Stimulated activated CD8-positive, alpha-beta memory T cell treated with anti-CD3 and anti-CD28 coated beads, Interleukin-4, amount 100 ng/mL, for 24 hours (primary cell): ENCODE measurements at regions not wholly inside any gene's neighbourhood (a gene's known extent, or its start where the extent isn't known, plus 50 kb on each side); places are given as distances from the start of the nearest gene placed in this dataset.

Source experiments
- DNase-seq: peaks from one replicate; pipeline ENCODE4 v3.0.0-alpha.2; 2020; ENCODE audit warnings: low read depth

- no peak for DNase-seq
These were observed 90.2 kb upstream of the CDH4 start for GRCh38 chr20:61161726-61162390.

- DNase-seq = no peak
These were observed 89.6 kb upstream of the CDH4 start for GRCh38 chr20:61162451-61162850.

DNA sequence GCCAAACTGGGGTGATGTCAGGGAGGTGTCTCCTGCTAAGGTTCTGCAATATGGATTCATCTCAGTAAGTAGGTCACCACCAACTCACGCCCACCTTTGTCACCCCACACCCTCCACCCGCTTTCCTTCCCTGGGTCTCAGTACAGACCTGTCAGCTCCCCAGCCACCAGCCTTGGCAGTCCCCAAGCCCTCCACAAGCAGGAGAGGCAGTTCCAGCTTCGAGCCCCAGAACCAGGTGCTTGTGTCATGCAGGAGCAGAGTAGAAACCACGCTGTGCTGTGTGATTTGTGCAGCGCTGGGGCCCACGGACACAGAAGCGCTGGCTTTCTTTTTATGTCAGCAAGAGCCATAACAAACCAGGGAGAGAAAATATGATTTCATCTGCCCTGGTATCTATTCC is 89.0 kb upstream of the CDH4 start:
- no peak for DNase-seq

- no peak for DNase-seq
These were observed 85.7 kb upstream of the CDH4 start for GRCh38 chr20:61166324-61166723.

GRCh38 chr20:61168605-61169004 is 83.5 kb upstream of the CDH4 start:
- DNase-seq = no peak

DNA sequence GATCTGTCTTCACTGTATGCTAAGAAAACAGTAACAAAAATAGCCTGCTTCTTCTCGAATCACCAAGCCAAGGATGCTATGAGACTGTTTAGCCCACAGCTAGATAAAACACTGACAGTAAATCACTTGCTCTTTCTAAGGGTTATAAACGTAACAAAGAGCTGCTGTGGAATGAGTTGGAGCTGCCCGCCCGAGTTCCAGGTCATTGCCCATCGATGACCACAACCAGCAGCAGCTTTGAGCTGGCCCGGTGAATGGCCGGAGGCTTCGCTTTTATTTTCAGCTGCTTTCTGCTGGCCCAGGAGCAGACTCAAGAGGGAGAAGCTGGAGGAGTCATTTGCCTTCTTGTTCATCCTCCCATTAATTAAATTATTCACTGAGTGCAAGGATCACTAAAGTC is 82.2 kb upstream of the CDH4 start:
- DNase-seq = no peak

DNA sequence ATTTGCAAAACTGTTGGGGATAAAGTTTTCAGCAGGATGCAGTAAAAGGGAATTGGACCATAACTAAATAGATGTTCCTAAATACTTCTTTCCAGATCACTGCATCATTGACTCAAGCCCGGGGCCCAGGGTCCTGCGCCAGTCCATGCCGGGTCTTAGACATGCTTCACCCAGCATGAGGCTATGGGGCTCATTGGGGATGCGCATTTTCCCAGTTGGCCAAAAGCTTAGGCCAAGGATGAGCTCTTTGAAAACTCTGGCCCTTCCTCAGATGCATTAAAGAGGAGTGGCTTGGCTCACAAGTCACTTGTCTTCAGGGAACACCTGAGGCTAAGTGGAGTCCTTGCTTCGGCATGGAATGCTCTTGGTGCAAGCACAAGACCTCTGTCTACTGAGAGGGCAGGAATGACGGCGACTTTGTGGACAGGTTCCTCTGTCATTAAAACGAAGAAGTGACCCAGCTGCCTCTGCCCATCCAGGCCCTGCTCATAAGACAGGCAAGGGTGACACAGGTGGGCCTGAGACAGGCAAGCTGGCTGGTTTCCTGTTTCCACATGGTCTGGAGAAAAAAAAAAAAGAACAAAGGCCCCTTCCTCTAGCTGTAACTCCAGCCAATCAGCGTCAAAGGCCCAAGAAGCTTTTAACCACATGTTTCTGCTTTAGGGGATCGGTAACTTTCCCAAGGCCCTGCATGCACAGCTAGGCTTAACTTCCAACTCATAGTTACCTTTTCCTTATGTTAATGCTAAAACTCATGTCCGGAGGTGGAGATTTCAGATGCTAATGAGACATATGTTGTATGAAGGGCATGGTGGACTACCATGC is 81.4 kb upstream of the CDH4 start:
- no peak for DNase-seq

DNA sequence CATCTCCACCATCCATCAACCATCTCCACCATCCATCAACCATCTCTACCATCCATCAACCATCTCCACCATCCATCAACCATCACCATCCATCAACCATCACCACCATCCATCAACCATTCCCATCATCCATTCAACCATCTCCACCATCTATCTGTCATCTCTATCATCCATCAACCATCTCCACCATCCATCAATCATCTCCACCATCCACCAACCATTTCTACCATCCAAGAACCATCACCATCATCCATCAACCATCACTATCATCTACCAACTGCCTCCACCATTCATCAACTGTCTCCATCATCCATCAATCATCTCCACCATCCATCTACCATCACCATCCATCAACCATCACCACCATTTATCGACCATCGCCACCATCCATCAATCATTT is 78.8 kb upstream of the CDH4 start:
- no peak for DNase-seq

GRCh38 chr20:61173961-61174725 is 77.9 kb upstream of the CDH4 start:
- DNase-seq = no peak

GRCh38 chr20:61176874-61177273 is 75.2 kb upstream of the CDH4 start:
- no peak for DNase-seq

DNA sequence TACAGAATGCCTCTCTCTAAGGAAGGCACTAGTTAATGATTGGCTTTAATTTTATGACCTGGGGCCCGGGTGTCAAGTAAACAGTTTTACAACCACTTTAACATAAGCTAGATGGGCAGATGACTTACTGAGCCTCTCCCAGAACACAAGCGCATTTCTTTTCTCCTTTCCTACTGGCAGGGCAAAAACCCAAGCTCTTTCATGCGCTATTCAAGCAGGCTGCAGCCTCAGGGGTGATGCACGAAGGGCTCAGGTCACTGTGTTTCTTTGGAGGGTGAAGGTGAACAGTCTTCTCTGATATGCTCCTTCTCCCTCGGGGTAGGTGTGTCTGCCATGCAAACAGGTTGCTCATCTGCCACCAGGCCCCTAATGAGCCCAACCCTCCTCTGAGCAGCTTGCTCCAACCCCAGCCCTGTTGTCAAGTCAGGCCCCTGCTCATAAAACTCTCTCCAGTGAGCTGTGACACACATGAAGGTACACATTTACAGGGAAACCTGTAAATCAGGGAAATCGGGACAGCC is 73.5 kb upstream of the CDH4 start:
- no peak for DNase-seq

- no peak for DNase-seq
These were observed 67.9 kb upstream of the CDH4 start for GRCh38 chr20:61184194-61184593.

GRCh38 chr20:61185181-61185580 is 66.9 kb upstream of the CDH4 start:
- no peak for DNase-seq

GRCh38 chr20:61185841-61186601 is 66.0 kb upstream of the CDH4 start:
- no peak for DNase-seq

- no peak for DNase-seq
These were observed 65.1 kb upstream of the CDH4 start for GRCh38 chr20:61186771-61187472.

DNA sequence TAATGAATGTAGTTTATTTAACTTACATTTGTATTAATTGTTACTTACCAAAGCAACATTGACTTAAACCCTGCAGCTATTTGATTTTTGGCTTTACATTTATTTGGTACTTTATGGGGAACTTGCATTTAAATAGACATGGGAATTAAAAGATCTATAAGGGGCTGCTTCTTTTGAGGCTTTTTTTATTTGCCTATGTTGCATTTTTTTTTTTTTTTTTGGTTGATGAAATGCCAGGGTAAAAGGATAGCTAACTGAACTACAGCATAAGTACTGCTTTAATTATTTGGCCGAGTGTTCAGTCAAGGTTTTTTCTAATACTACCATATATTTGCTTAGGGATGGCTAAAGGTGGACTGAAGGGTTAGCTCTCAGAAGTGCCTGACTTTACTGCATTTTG is 62.5 kb upstream of the CDH4 start:
- DNase-seq = no peak

DNA sequence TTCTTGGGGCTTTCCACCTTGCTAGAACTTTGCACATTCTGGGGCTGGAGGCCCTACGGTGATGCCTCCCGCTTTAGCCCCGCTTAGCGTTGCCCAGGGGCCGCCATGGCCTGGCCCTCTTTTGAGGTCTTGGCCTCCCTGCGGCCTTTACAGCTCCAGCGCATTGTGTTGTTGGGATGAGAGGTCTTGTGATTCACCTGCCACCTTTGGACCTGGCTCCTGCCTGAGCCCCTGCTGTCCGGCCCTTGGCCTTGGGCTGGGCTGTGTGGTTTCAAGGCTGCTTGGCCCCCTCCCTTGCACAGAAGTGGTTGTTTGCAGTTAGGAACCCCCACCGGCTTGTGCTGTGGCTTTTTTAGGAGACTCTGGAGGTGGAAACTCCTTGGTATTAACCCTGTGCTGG is 61.0 kb upstream of the CDH4 start:
- no peak for DNase-seq

DNA sequence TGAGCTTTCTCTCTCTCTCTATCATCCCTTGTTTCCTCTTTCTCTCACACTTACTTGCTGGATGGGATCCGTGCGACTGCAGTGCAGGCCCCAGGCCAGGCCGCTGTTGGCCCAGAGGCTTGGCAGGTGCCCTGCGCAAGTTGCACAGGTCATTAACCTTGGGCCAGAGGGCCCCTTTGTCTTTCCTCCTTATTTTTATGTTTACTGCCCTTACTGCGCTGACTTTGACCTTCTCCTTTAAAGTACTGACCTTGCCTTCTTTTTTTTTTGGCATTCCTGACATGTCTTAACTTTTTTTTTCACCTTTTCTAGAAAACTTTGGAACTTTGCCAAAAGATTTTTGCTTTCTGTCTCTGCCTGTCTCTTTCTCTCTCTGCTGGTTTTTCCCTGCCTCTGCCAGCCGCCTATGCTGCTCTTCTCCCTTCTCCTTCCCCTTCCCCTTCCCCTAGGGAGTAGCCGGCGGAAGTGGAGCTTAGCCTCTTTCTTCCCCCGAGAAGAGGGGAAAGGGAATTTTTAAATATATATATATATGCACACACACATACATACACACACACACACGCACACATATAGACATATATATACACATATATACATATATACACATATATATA is 59.6 kb upstream of the CDH4 start:
- DNase-seq = no peak

DNA sequence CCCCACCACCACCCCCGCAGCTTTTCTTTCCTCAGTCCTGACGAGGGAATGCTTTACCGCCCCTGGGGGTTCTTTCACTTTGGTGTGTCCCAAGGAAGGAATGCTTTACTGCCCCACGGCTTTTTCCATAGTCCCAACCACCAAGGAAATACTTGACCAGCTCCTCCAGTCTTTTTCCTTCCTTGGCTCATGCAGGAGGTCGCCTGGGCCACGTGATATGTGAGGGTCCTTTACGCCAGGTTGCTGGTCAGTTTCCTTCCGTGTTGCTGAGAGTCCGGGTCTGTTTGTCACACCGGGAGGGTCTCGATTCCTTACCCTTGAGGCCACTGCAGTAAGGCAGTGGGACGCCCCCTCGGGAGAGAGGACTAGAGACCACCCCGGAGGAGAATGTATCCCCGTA is 58.9 kb upstream of the CDH4 start:
- no peak for DNase-seq
